ENCODE measurements at regions not wholly inside any gene's neighbourhood (a gene's known extent, or its start where the extent isn't known, plus 50 kb on each side); places are given as distances from the start of the nearest gene placed in this dataset.

DNA sequence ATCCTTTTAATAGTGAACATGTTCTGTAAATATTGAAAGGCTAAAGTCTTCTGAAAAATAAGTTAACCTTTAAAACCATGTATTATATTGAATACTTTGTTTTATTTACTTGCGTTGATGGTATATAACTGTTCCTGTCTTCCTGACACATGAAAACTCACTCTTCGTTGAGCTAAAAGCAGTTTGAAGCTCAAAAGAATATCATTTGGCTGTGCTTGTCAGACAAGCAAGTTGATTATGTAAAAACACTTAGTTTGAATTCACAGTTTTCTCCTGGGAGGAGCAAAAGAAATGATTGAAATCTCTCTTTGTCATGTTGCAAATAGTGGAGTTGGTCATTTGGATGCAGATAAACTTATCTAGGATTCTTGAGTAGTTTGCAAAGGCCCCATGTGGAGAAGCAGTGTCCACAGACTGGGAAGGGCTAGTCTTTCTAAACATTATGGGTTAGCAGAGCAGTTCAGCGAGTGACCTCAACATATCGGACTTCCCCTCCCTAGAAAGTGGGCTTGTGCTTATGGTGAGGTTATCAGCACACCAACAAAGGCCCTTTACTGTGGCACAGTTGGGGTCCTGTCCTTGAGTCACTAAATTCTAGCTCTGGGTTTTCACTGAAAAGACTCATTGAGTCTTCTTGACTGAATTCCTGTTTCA, 290.4 kb downstream of the CSNK1G3 start:
- no peak overlapping the region for H3K9ac ChIP-seq (ENCODE audit: insufficient read depth, low read depth, low read length)
- BruUV-seq (replicated peaks), result no TSS peak
- no peaks in the 10 kb centered on the region for H3K36me3 ChIP-seq (replicated peaks in 1 of 2; ENCODE audit: control insufficient read depth in 1 of 2, insufficient read depth in 2 of 2, low read length in 2 of 2)
- in situ Hi-C loops (cut with HindIII; ENCODE audit: extremely low pct_ligation_motif_present, low pct_unique_long_range_greater_than_20kb) (no loop called here), intact Hi-C loops (cut with micrococcal nuclease; ENCODE audit: unreplicated experiment) (no loop called here)
- H4K20me1 ChIP-seq (ENCODE audit: insufficient read depth, low read length), result no peaks in the 10 kb centered on the region
- H2AFZ ChIP-seq (ENCODE audit: low read length), result no peak overlapping the region
- H3K4me1 ChIP-seq (ENCODE audit: insufficient read depth, low read length), result no peaks in the 10 kb centered on the region
- H3K4me3 ChIP-seq (replicated peaks in 1 of 3; ENCODE audit: insufficient read depth in 1 of 3, low read depth in 2 of 3, low read length in 3 of 3), result no peak overlapping the region
- ChIA-PET POLR2A (no interaction called here), CTCF (ENCODE audit: low intra/inter-chr PET ratio, low total read pairs) (no interaction called here)
- no peak overlapping the region for H3K27ac ChIP-seq (ENCODE audit: extremely low read length, insufficient read depth, low read length)
- DNase-seq (ENCODE audit: low spot score) (no peak), FAIRE-seq (no peak), ATAC-seq (no peak)
- no peaks in the 10 kb centered on the region; a peak in 1 of 5 replicates for H3K27me3 ChIP-seq (ENCODE audit: control insufficient read depth in 1 of 2, insufficient read depth in 2 of 2, low read length in 2 of 2)
- H3K4me2 ChIP-seq (ENCODE audit: low read depth, low read length), result no peak overlapping the region
- TF ChIP-seq, protein P1, sequence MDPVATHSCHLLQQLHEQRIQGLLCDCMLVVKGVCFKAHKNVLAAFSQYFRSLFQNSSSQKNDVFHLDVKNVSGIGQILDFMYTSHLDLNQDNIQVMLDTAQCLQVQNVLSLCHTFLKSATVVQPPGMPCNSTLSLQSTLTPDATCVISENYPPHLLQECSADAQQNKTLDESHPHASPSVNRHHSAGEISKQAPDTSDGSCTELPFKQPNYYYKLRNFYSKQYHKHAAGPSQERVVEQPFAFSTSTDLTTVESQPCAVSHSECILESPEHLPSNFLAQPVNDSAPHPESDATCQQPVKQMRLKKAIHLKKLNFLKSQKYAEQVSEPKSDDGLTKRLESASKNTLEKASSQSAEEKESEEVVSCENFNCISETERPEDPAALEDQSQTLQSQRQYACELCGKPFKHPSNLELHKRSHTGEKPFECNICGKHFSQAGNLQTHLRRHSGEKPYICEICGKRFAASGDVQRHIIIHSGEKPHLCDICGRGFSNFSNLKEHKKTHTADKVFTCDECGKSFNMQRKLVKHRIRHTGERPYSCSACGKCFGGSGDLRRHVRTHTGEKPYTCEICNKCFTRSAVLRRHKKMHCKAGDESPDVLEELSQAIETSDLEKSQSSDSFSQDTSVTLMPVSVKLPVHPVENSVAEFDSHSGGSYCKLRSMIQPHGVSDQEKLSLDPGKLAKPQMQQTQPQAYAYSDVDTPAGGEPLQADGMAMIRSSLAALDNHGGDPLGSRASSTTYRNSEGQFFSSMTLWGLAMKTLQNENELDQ (CRISPR knock-in tag; IDR thresholded peaks at IDR 0.05; ENCODE audit: borderline replicate concordance), result no peak
- TF ChIP-seq, protein P2, sequence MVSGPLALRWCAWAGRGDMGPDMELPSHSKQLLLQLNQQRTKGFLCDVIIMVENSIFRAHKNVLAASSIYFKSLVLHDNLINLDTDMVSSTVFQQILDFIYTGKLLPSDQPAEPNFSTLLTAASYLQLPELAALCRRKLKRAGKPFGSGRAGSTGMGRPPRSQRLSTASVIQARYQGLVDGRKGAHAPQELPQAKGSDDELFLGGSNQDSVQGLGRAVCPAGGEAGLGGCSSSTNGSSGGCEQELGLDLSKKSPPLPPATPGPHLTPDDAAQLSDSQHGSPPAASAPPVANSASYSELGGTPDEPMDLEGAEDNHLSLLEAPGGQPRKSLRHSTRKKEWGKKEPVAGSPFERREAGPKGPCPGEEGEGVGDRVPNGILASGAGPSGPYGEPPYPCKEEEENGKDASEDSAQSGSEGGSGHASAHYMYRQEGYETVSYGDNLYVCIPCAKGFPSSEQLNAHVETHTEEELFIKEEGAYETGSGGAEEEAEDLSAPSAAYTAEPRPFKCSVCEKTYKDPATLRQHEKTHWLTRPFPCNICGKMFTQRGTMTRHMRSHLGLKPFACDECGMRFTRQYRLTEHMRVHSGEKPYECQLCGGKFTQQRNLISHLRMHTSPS (CRISPR knock-in tag; IDR thresholded peaks at IDR 0.05; ENCODE audit: low read depth), result no peak
- no peak for TF ChIP-seq HNF4A (CRISPR knock-in tag; IDR thresholded peaks at IDR 0.05)
- TF ChIP-seq ZNF572 (CRISPR knock-in tag; IDR thresholded peaks at IDR 0.05), result no peak
- no peak for TF ChIP-seq NAIF1 (CRISPR knock-in tag; IDR thresholded peaks at IDR 0.05; ENCODE audit: borderline replicate concordance)
- TF ChIP-seq ZNF432 (CRISPR knock-in tag; IDR thresholded peaks at IDR 0.05; ENCODE audit: borderline replicate concordance), result no peak
- no peak for TF ChIP-seq BRCA1 (CRISPR knock-in tag; IDR thresholded peaks at IDR 0.05)
- H3K79me2 ChIP-seq (ENCODE audit: insufficient read depth, low read length), result no peaks in the 10 kb centered on the region
- no peaks in the 10 kb centered on the region; the same call in 1 of the 2 replicates for H3K9me3 ChIP-seq (ENCODE audit: low read length)
- 31% methylated on average over 4 of the region's 4 CpGs for WGBS (ENCODE audit: low lambda C conversion rate)
